RWPE2 (cell line): ENCODE measurements at regions not wholly inside any gene's neighbourhood (a gene's known extent, or its start where the extent isn't known, plus 50 kb on each side); places are given as distances from the start of the nearest gene placed in this dataset.
"Not testable (repeated sequence)": the region's sequence is repeated elsewhere in the genome, so short reads cannot be mapped to it uniquely, and the experiment has no call there.

Experiments used
- ATAC-seq: fragments of 200-7000 bp; cut with Tn5 transposase; 3 replicates; pipeline ENCODE4 v1.9.1; 2021; ENCODE audit warnings: low read depth
- DNase-seq: peaks from one replicate; pipeline ENCODE4 v3.0.0-alpha.2; 2020; ENCODE audit warnings: low spot score
- H3K27ac ChIP-seq: fragments of 450-650 bp; 2 replicates; pipeline ENCODE4 v1.5.1; 2017; ENCODE audit warnings: mild to moderate bottlenecking; ENCODE audit not compliant: poor library complexity, severe bottlenecking
- H3K27me3 ChIP-seq: fragments of 250-450 bp; sonication (Bioruptor Pico); 2 replicates; pipeline ENCODE4 v1.5.1; 2021; ENCODE audit warnings: mild to moderate bottlenecking, moderate library complexity; ENCODE audit not compliant: insufficient read depth, poor library complexity, severe bottlenecking
- H3K36me3 ChIP-seq: fragments of 250-450 bp; sonication (Bioruptor Pico); 2 replicates; pipeline ENCODE4 v1.5.1; 2020; ENCODE audit warnings: low read depth, mild to moderate bottlenecking, moderate library complexity
- H3K4me1 ChIP-seq: fragments of 250-450 bp; sonication (Bioruptor Pico); 2 replicates; pipeline ENCODE4 v1.5.1; 2021; ENCODE audit warnings: mild to moderate bottlenecking, moderate library complexity; ENCODE audit not compliant: insufficient read depth, poor library complexity, severe bottlenecking
- H3K4me3 ChIP-seq: fragments of 250-450 bp; sonication (Bioruptor Pico); 2 replicates; pipeline ENCODE4 v1.5.1; 2021; ENCODE audit warnings: mild to moderate bottlenecking, moderate library complexity; ENCODE audit not compliant: severe bottlenecking
- H3K9me3 ChIP-seq: fragments of 250-450 bp; sonication (Bioruptor Pico); 2 replicates; pipeline ENCODE4 v1.5.1; 2021; ENCODE audit warnings: mild to moderate bottlenecking, moderate library complexity; ENCODE audit not compliant: severe bottlenecking
- TF ChIP-seq, protein P1 (sequence below): fragments of 450-650 bp; IDR thresholded peaks from one replicate; pipeline ENCODE4 v1.5.1; 2017; ENCODE audit warnings: mild to moderate bottlenecking, moderate library complexity; ENCODE audit not compliant: poor library complexity, severe bottlenecking

DNA sequence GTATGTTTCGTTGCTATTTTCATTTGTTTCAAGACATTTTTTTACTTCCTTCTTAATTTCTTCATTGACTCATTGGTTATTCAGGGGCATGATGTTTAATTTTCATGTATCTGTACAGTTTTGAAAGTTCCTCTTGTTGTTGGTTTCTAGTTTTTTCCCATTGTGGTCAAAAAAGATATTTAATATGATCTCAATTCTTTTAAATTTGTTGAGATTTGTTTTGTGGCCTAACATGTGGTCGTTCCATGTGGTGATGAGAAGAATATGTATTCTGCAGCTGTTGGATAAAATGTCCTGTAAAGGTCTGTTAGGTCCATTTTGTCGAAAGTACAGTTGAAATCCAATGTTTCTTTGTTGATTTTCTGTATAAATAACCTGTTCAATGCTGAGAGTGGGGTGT lies 110.3 kb upstream of the MAP4K4 start:
- no peak for ATAC-seq

DNA sequence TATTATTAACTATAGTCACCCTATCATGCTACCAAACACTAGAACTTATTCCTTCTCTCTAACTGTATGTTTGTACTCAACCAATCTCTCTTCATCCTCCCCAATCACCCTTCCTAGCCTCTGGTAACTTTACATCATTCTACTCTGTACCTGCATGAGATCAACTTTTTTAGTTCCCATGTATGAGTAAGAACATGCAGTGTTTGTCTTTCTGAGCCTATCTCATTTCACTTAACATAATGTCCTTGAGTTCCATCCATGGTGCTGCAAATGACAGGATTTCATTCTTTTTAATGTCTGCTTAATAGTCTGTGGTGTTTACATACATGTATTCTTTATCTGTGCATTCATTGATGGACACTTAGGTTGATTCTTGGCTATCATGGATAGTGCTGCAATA lies 108.9 kb upstream of the RFX8 start:
- TF ChIP-seq, protein P1, sequence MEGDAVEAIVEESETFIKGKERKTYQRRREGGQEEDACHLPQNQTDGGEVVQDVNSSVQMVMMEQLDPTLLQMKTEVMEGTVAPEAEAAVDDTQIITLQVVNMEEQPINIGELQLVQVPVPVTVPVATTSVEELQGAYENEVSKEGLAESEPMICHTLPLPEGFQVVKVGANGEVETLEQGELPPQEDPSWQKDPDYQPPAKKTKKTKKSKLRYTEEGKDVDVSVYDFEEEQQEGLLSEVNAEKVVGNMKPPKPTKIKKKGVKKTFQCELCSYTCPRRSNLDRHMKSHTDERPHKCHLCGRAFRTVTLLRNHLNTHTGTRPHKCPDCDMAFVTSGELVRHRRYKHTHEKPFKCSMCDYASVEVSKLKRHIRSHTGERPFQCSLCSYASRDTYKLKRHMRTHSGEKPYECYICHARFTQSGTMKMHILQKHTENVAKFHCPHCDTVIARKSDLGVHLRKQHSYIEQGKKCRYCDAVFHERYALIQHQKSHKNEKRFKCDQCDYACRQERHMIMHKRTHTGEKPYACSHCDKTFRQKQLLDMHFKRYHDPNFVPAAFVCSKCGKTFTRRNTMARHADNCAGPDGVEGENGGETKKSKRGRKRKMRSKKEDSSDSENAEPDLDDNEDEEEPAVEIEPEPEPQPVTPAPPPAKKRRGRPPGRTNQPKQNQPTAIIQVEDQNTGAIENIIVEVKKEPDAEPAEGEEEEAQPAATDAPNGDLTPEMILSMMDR = no peak
- ATAC-seq (no peak), DNase-seq (no peak)
- Histone ChIP-seq H3K27me3 (no peaks in the 10 kb centered on the region), H3K36me3 (no peaks in the 10 kb centered on the region), H3K4me3 (no peak overlapping the region), H3K4me1 (no peaks in the 10 kb centered on the region), H3K9me3 (no peaks in the 10 kb centered on the region), H3K27ac (no peak overlapping the region)

More for the DNA sequence above, 110.3 kb upstream of the MAP4K4 start:
- TF ChIP-seq, protein P1 = no peak
- H3K27me3 ChIP-seq = no peaks in the 10 kb centered on the region
- no peaks in the 10 kb centered on the region for H3K4me1 ChIP-seq
- no peaks in the 10 kb centered on the region for H3K9me3 ChIP-seq
- DNase-seq = no peak
- no peak overlapping the region for H3K27ac ChIP-seq
- no peaks in the 10 kb centered on the region for H3K36me3 ChIP-seq
- no peak overlapping the region for H3K4me3 ChIP-seq

DNA sequence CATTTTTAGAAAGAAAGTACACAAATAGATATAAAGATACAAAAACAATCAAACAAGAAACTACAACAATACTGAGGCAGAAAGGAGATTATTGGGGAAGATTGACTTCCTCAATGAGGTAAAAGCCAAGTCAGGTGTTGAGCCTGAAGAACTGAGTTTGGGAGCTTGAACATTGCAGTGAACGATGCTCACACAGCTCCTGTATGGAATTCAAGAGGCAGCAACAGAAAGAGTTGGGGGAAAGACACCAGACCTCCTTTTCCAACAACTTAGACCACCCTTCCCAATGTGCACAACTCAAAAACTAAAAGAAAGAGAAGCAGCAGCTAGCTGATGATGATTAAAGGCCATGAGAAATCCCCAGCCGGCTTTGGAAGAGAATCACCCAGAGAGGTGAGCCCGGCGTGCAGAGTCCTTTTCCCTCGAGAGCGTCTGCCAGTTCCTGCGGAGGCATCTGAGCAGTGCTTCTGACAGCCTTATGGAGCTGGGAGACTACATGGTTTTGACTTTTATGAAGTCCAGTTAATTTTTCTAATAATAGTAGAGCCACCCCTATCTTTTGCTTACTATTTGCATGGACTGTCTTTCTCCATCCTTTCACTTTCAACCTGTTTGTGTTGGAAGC lies 106.9 kb upstream of the RFX8 start:
- no peak overlapping the region for H3K27ac ChIP-seq
- no peak for DNase-seq
- no peaks in the 10 kb centered on the region for H3K4me1 ChIP-seq
- no peak for ATAC-seq
- no peak overlapping the region for H3K4me3 ChIP-seq
- TF ChIP-seq, protein P1 = no peak
- H3K27me3 ChIP-seq = no peaks in the 10 kb centered on the region
- no peaks in the 10 kb centered on the region for H3K9me3 ChIP-seq
- no peaks in the 10 kb centered on the region for H3K36me3 ChIP-seq

DNA sequence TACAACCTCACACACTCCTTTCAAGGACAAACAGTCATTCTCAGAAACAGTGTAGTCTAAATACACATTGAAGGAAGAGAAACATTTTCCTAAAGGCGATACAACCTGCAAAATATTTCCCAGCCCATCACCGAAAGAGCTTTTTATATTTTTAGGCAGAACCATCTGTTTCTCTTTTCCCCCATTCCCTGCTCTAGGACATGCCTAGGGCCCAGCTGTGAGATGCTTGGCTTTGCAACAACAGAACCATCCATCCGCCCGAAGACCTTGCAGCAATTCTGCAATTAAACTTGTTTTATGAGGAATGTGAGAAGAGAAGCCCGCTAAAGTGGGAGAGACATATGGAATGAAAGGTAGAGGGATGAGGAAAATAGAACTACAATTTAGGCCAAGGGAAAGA lies 105.6 kb upstream of the RFX8 start:
- H3K36me3 ChIP-seq = no peaks in the 10 kb centered on the region

DNA sequence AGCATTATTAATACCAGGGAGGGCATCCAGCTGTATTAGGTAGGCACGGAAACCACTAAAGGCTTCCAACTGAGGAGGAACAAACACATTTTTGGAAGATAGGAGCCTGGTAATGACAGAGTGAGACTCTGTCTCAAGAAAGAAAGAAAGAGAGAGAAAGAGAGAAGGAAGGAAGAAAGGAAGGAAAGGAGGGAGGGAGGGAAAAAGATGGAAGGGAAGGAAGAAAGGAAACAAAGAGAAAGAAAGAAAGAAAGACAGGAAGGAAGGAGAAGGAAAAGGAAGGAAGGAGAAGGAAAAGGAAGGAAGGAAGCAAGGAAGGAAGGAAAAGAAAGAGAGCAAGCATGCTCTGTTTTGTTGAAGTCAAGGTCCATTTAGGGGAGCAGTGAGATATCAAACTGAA lies 103.8 kb upstream of the RFX8 start:
- no peak overlapping the region for H3K27ac ChIP-seq
- no peaks in the 10 kb centered on the region for H3K27me3 ChIP-seq
- H3K36me3 ChIP-seq = no peaks in the 10 kb centered on the region
- no peak overlapping the region for H3K4me3 ChIP-seq
- no peaks in the 10 kb centered on the region for H3K9me3 ChIP-seq
- TF ChIP-seq, protein P1 = no peak
- no peaks in the 10 kb centered on the region for H3K4me1 ChIP-seq
- DNase-seq = no peak
- ATAC-seq = no peak

More for the DNA sequence above, 105.6 kb upstream of the RFX8 start:
- DNase-seq (no peak), ATAC-seq (no peak)
- Histone ChIP-seq H3K4me3 (no peak overlapping the region), H3K4me1 (no peaks in the 10 kb centered on the region), H3K27me3 (no peaks in the 10 kb centered on the region), H3K9me3 (no peaks in the 10 kb centered on the region), H3K27ac (no peak overlapping the region)
- TF ChIP-seq, protein P1 = no peak

DNA sequence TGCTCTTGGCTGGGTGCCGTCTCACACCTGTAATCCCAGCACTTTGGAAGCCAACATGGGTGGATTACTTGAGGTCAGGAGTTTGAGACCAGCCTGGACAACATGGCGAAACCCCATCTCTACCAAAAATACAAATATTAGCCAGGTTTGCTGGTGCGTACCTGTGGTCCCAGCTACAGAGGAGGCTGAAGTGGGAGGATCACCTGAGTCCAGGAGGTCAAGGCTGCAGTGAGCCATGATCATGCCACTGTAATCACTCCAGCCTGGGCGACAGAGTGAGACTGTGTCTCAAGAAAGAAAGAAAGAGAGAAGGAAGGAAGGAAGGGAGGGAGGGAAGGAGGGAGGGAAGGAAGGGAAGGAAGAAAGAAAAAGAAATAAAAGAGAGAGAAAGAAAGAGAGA lies 103.2 kb upstream of the RFX8 start:
- H3K9me3 ChIP-seq, H3K4me3 ChIP-seq: not testable (repeated sequence)

More for the DNA sequence above, 103.2 kb upstream of the RFX8 start:
- not testable (repeated sequence) for H3K36me3 ChIP-seq, DNase-seq, H3K27ac ChIP-seq, H3K27me3 ChIP-seq, H3K4me1 ChIP-seq, ATAC-seq
